HUES48 (cell line): ENCODE measurements at regions not wholly inside any gene's neighbourhood (a gene's known extent, or its start where the extent isn't known, plus 50 kb on each side); places are given as distances from the start of the nearest gene placed in this dataset.
"Not testable (repeated sequence)": the region's sequence is repeated elsewhere in the genome, so short reads cannot be mapped to it uniquely, and the experiment has no call there.

Experiments
- H3K27ac ChIP-seq: one replicate; pipeline ENCODE4 v1.7.0; 2013; ENCODE audit warnings: low read depth, low read length, inconsistent platforms
- H3K27me3 ChIP-seq: 2 replicates; pipeline ENCODE4 v1.6.1; 2013; ENCODE audit warnings: mild to moderate bottlenecking, low read length; ENCODE audit not compliant: control insufficient read depth, insufficient read depth
- H3K36me3 ChIP-seq: 2 replicates; pipeline ENCODE4 v1.6.1; 2013; ENCODE audit warnings: low read length; ENCODE audit not compliant: control insufficient read depth, insufficient read depth
- H3K4me1 ChIP-seq: 2 replicates; pipeline ENCODE4 v1.6.1; 2013; ENCODE audit warnings: mild to moderate bottlenecking, low read length; ENCODE audit not compliant: control insufficient read depth, insufficient read depth
- H3K4me3 ChIP-seq: 2 replicates; pipeline ENCODE4 v1.5.1; 2013; ENCODE audit warnings: mild to moderate bottlenecking, low read depth, low read length
- H3K9ac ChIP-seq: 2 replicates; pipeline ENCODE4 v1.6.1; 2013; ENCODE audit warnings: mild to moderate bottlenecking, low read depth, low read length, moderate library complexity
- H3K9me3 ChIP-seq: 2 replicates; pipeline ENCODE4 v1.6.1; 2013; ENCODE audit warnings: low read length; ENCODE audit not compliant: control insufficient read depth, insufficient read depth

- Histone ChIP-seq H3K27ac (no peak overlapping the region), H3K4me3 (no peak overlapping the region), H3K4me1 (0 out of 2 replicates have a peak, but pooled peaks cover 4% of the 10 kb centered on the region), H3K9me3 (no peaks in the 10 kb centered on the region), H3K36me3 (no peaks in the 10 kb centered on the region), H3K27me3 (no peaks in the 10 kb centered on the region; the same call in 1 of the 2 replicates), H3K9ac (no peak overlapping the region)
These were observed 74.3 kb upstream of the TEX13D start for GRCh38 chrX:124257924-124258702.

- H3K9ac ChIP-seq, result no peak overlapping the region
- no peak overlapping the region for H3K4me3 ChIP-seq
- no peaks in the 10 kb centered on the region for H3K9me3 ChIP-seq
- no peaks in the 10 kb centered on the region; the same call in 1 of the 2 replicates for H3K27me3 ChIP-seq
- H3K27ac ChIP-seq, result no peak overlapping the region
- H3K36me3 ChIP-seq, result no peaks in the 10 kb centered on the region
- 0 out of 2 replicates have a peak, but pooled peaks cover 4% of the 10 kb centered on the region for H3K4me1 ChIP-seq
These were observed 71.6 kb upstream of the TEX13D start for GRCh38 chrX:124260845-124261244.

GRCh38 chrX:124263743-124264142, 68.7 kb upstream of the TEX13D start:
- no peaks in the 10 kb centered on the region for H3K4me1 ChIP-seq
- no peak overlapping the region for H3K9ac ChIP-seq
- no peak overlapping the region for H3K4me3 ChIP-seq
- peaks cover 3% of the 10 kb centered on the region; the same call in 1 of the 2 replicates for H3K27me3 ChIP-seq
- H3K36me3 ChIP-seq, result no peaks in the 10 kb centered on the region
- no peaks in the 10 kb centered on the region for H3K9me3 ChIP-seq
- no peak overlapping the region for H3K27ac ChIP-seq

GRCh38 chrX:124268099-124268498, 64.4 kb upstream of the TEX13D start:
- Histone ChIP-seq H3K27me3 (peaks cover 3% of the 10 kb centered on the region; the same call in 1 of the 2 replicates), H3K27ac (no peak overlapping the region), H3K9ac (no peak overlapping the region), H3K4me3 (no peak overlapping the region), H3K4me1 (no peaks in the 10 kb centered on the region), H3K36me3 (no peaks in the 10 kb centered on the region), H3K9me3 (no peaks in the 10 kb centered on the region)

GRCh38 chrX:124269881-124270280, 62.6 kb upstream of the TEX13D start:
- Histone ChIP-seq H3K27me3 (peaks cover 3% of the 10 kb centered on the region; the same call in 1 of the 2 replicates), H3K36me3 (no peaks in the 10 kb centered on the region)

GRCh38 chrX:124271599-124271998, 60.9 kb upstream of the TEX13D start:
- H3K27me3 ChIP-seq, H3K36me3 ChIP-seq, H3K27ac ChIP-seq, H3K4me1 ChIP-seq, H3K9ac ChIP-seq, H3K9me3 ChIP-seq, H3K4me3 ChIP-seq: not testable (repeated sequence)

More at GRCh38 chrX:124269881-124270280, 62.6 kb upstream of the TEX13D start:
- Histone ChIP-seq H3K4me1 (no peaks in the 10 kb centered on the region), H3K27ac (no peak overlapping the region), H3K9me3 (no peaks in the 10 kb centered on the region), H3K4me3 (no peak overlapping the region), H3K9ac (no peak overlapping the region)

- H3K4me1 ChIP-seq, result no peaks in the 10 kb centered on the region
- peaks cover 5% of the 10 kb centered on the region; the same call in 1 of the 2 replicates for H3K27me3 ChIP-seq
- no peak overlapping the region for H3K4me3 ChIP-seq
- no peak overlapping the region for H3K27ac ChIP-seq
- H3K9ac ChIP-seq, result no peak overlapping the region
- H3K9me3 ChIP-seq, result no peaks in the 10 kb centered on the region
- no peaks in the 10 kb centered on the region for H3K36me3 ChIP-seq
These were observed 60.0 kb upstream of the TEX13D start for GRCh38 chrX:124272370-124272982.

- H3K4me3 ChIP-seq, result no peak overlapping the region
- H3K9ac ChIP-seq, result no peak overlapping the region
- H3K36me3 ChIP-seq, result no peaks in the 10 kb centered on the region
- no peak overlapping the region for H3K27ac ChIP-seq
- H3K9me3 ChIP-seq, result no peaks in the 10 kb centered on the region
- no peaks in the 10 kb centered on the region for H3K4me1 ChIP-seq
- 0 out of 2 replicates have a peak, but pooled peaks cover 2% of the 10 kb centered on the region for H3K27me3 ChIP-seq
These were observed 57.9 kb upstream of the TEX13D start for GRCh38 chrX:124274438-124275181.

- Histone ChIP-seq H3K4me3 (no peak overlapping the region), H3K27ac (no peak overlapping the region), H3K36me3 (no peaks in the 10 kb centered on the region), H3K9ac (no peak overlapping the region), H3K27me3 (0 out of 2 replicates have a peak, but pooled peaks cover 2% of the 10 kb centered on the region), H3K4me1 (no peaks in the 10 kb centered on the region), H3K9me3 (no peaks in the 10 kb centered on the region)
These were observed 57.1 kb upstream of the TEX13D start for GRCh38 chrX:124275182-124275894.

GRCh38 chrX:124280294-124280902, 52.1 kb upstream of the TEX13D start:
- no peak overlapping the region for H3K9ac ChIP-seq
- H3K4me3 ChIP-seq, result no peak overlapping the region
- no peaks in the 10 kb centered on the region for H3K36me3 ChIP-seq
- no peaks in the 10 kb centered on the region for H3K9me3 ChIP-seq
- H3K27me3 ChIP-seq, result 0 out of 2 replicates have a peak, but pooled peaks cover 2% of the 10 kb centered on the region
- H3K27ac ChIP-seq, result no peak overlapping the region
- H3K4me1 ChIP-seq, result no peaks in the 10 kb centered on the region
